Neutrophil (primary cell): ENCODE measurements at regions not wholly inside any gene's neighbourhood (a gene's known extent, or its start where the extent isn't known, plus 50 kb on each side); places are given as distances from the start of the nearest gene placed in this dataset.
"Not testable (repeated sequence)": the region's sequence is repeated elsewhere in the genome, so short reads cannot be mapped to it uniquely, and the experiment has no call there.

Experiments used
- H3K27ac ChIP-seq: fragments of 200-600 bp; sonication (generic); 2 replicates; pipeline ENCODE4 v1.5.1; 2016; ENCODE audit warnings: mild to moderate bottlenecking, moderate library complexity
- H3K27me3 ChIP-seq: fragments of 200-600 bp; sonication (generic); 2 replicates; pipeline ENCODE4 v1.6.0; 2016; ENCODE audit warnings: mild to moderate bottlenecking
- H3K36me3 ChIP-seq: fragments of 200-600 bp; sonication (generic); 2 replicates; pipeline ENCODE4 v1.5.1; 2017
- H3K4me1 ChIP-seq, 2 experiments: fragments of 200-600 bp in 1 of 2; sonication (generic) in 1 of 2; 1 replicate in 1 of 2; 2 replicates in 1 of 2; pipeline versions ENCODE4 v1.5.1 to v1.6.1; 2013 to 2016; ENCODE audit warnings: low read depth in 1 of 2, low read length in 1 of 2, mild to moderate bottlenecking in 1 of 2, moderate library complexity in 1 of 2; ENCODE audit not compliant: control insufficient read depth in 1 of 2, insufficient read depth in 1 of 2
- H3K4me3 ChIP-seq, 2 experiments: fragments of 200-600 bp in 1 of 2; sonication (generic) in 1 of 2; 1 replicate in 1 of 2; 2 replicates in 1 of 2; pipeline ENCODE4 v1.5.1; 2013 to 2016; ENCODE audit warnings: low read depth in 1 of 2, low read length in 1 of 2, mild to moderate bottlenecking in 1 of 2, moderate library complexity in 1 of 2
- H3K9me3 ChIP-seq: fragments of 200-600 bp; sonication (generic); 2 replicates; pipeline ENCODE4 v1.5.1; 2016
- TF ChIP-seq, protein P1 (sequence below): fragments of 200-600 bp; sonication (generic); IDR thresholded peaks from 2 replicates; pipeline ENCODE4 v1.5.1; 2016; ENCODE audit warnings: antibody characterized with exemption

DNA sequence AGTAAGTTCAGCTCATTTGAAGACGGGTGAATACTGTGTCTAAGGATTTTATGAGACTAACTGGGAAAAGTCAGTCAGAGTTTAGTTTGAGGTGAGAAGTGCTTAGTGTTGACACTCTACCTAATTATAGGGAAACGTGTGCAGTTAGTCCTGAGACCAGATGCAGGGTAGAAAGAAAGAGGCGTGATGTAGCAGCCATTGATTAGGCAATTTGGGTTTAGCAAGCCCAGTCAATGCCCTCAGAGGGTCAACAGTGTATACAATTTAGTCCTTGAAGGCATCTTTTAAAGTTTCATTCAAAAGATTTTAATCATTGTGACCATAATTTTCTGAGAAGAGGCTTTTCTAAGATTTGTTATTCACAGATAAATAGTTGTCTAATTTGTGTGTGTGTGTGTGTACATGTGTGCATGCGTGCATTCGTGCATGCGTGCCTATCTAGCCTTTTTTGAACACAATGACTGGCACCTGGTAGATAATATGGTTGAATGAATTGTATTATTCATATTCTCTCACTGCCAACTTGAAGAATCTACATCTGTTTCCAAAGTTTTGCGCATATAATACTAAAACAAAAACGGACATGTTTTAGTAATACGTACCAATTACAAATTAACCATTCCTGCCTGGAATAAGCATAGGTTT lies 332.9 kb downstream of the SRGAP2C start:
- TF ChIP-seq, protein P1, sequence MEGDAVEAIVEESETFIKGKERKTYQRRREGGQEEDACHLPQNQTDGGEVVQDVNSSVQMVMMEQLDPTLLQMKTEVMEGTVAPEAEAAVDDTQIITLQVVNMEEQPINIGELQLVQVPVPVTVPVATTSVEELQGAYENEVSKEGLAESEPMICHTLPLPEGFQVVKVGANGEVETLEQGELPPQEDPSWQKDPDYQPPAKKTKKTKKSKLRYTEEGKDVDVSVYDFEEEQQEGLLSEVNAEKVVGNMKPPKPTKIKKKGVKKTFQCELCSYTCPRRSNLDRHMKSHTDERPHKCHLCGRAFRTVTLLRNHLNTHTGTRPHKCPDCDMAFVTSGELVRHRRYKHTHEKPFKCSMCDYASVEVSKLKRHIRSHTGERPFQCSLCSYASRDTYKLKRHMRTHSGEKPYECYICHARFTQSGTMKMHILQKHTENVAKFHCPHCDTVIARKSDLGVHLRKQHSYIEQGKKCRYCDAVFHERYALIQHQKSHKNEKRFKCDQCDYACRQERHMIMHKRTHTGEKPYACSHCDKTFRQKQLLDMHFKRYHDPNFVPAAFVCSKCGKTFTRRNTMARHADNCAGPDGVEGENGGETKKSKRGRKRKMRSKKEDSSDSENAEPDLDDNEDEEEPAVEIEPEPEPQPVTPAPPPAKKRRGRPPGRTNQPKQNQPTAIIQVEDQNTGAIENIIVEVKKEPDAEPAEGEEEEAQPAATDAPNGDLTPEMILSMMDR: no peak

DNA sequence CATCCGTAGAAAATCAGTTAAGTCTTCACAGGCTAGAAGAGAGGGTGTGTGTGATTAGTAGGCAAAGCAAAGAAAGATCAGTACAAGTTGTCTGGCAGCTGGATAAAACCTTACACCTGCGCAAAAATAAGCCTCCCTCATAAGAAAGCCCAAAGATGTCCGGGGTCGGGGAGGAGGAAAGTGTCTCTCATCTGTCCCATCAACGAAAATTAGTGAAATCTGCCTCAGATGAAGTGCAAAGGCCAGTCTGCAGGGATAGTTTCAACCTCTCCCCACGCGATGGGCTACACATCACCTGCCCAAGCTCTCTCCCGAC lies 333.9 kb downstream of the SRGAP2C start:
- no peak overlapping the region for H3K4me3 ChIP-seq

More for the DNA sequence above, 332.9 kb downstream of the SRGAP2C start:
- Histone ChIP-seq H3K4me3 (no peak overlapping the region), H3K27me3 (peaks cover 59% of the 10 kb centered on the region), H3K4me1 (peaks cover 0 to 13% of the 10 kb centered on the region in 2 experiments), H3K27ac (no peak overlapping the region), H3K36me3 (no peaks in the 10 kb centered on the region), H3K9me3 (no peaks in the 10 kb centered on the region)

DNA sequence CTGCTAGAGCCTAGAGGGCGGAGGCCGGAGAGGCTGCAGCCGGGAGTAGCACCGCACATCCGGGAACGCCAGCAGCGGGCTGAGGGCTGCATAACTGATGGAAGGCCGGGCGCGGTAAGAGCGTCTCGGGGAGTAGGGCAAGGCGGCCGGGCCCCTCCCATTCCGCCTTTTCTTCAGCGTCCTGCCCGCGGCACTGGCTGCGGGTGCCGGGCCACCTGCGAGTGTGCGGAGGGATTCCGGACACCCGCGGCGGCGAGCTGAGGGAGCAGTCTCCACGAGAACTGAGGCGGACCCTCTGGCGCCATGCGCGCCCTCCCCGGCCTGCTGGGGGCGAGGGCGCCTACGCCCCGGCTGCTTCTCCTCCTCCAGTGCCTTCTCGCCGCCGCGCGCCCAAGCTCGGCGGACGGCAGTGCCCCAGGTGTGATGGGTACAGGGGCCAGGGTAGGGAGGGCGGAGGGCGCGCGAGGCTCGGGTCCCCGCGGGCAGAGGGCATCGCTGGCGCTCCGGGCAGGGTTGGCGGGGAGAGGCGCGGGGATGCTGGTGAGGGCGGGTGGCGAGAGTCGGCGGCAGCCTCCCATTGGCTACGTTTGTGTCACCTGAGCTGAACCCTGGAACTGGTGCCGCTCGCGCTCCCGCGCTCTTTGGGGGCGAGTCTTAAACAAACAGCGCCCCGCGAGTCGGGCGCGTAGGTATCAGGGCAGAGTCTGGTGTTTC lies 334.4 kb downstream of the SRGAP2C start:
- Histone ChIP-seq H3K27ac (no peak overlapping the region), H3K27me3 (peaks cover 59% of the 10 kb centered on the region), H3K4me1 (peaks cover 0 to 13% of the 10 kb centered on the region in 2 experiments), H3K4me3 (no peak overlapping the region), H3K9me3 (no peaks in the 10 kb centered on the region), H3K36me3 (no peaks in the 10 kb centered on the region)
- TF ChIP-seq, protein P1: no peak

More for the DNA sequence above, 333.9 kb downstream of the SRGAP2C start:
- Histone ChIP-seq H3K27ac (no peak overlapping the region), H3K27me3 (peaks cover 59% of the 10 kb centered on the region), H3K4me1 (peaks cover 0 to 13% of the 10 kb centered on the region in 2 experiments), H3K9me3 (no peaks in the 10 kb centered on the region), H3K36me3 (no peaks in the 10 kb centered on the region)
- TF ChIP-seq, protein P1: no peak

DNA sequence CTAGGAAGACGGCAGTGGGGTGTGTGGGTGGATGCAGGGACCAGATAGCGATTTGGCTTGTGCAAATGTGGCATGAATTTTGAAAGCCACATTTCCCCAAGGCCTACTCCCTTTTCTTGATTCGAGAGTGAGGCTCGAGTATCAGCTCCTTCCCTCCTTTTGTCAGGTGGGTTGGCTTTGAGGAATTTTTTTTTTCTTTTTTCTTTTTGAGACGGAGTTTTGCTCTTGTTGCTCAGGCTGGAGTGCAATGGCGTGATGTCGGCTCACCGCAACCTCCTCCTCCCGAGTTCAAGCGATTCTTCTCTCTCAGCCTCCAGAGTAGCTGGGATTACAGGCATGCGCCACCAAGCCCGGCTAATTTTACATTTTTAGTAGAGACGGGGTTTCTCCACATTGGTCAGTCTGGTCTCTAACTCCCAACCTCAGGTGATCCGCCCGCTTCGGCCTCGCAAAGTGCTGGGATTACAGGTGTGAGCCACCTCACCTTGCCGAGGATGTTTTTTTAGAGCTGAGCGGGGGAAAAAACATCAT lies 335.0 kb downstream of the SRGAP2C start:
- not testable (repeated sequence) for H3K4me3 ChIP-seq, H3K9me3 ChIP-seq, H3K36me3 ChIP-seq, H3K27ac ChIP-seq
- peaks cover 59% of the 10 kb centered on the region for H3K27me3 ChIP-seq
- H3K4me1 ChIP-seq: peaks cover 0 to 13% of the 10 kb centered on the region in 2 experiments

DNA sequence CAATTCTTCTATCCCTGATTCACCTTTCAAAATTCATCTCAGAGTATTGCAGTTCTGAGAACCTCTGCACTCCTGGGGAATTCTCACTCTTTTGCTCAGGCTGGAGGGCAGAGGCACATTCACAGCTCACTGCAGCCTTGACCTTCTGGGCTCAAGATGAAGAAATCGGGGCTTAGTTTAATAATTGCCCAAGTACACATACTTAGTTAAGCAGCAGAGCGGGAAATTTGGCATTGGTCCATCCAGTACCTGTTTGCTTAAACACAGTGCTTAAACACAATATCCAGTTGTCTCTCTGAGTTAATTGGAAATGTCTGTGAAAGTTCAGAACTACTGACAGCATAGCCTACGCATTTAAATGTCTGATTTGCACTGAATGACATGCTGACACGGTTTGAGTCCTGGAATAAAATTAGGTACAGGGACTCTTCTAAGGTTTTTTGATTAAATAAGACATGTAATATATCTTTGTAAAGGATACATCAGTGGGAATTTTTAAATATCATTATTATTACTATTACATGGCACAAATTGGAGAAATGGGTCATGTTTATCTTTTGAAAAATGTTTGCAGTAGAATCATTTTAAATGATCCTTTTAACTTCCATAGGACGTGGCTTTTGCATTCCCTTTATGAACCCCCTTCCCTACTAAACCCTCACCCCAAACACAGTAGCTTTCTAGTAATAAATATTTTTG lies 337.4 kb downstream of the SRGAP2C start:
- H3K4me3 ChIP-seq: no peak overlapping the region
- H3K27me3 ChIP-seq: peaks cover 53% of the 10 kb centered on the region
- no peaks in the 10 kb centered on the region for H3K9me3 ChIP-seq
- TF ChIP-seq, protein P1: no peak
- peaks cover 0 to 9% of the 10 kb centered on the region in 2 experiments for H3K4me1 ChIP-seq
- H3K36me3 ChIP-seq: no peaks in the 10 kb centered on the region
- H3K27ac ChIP-seq: no peak overlapping the region

DNA sequence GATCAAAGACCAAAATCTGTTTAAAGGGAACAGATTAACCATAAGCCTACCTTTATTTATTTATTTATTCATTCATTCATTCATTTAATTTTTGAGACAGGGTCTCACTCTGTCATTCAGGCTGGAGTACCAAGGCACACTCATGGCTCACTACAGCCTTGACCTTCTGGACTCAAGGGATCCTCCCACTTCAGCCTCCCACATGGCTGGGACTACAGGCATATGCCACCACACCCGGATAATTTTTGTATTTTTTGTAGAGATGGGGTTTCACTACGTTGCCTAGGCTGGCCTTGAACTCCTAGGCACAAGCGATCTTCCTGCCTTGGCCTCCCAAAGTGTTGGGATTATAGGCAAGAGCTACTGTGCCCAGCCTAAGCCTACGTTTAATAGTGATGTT lies 338.3 kb downstream of the SRGAP2C start:
- H3K4me3 ChIP-seq, H3K27ac ChIP-seq, H3K36me3 ChIP-seq, H3K4me1 ChIP-seq, H3K9me3 ChIP-seq: not testable (repeated sequence)
- H3K27me3 ChIP-seq: peaks cover 44% of the 10 kb centered on the region
